ENCODE measurements at regions not wholly inside any gene's neighbourhood (a gene's known extent, or its start where the extent isn't known, plus 50 kb on each side); places are given as distances from the start of the nearest gene placed in this dataset.

- Histone ChIP-seq H2AFZ (ENCODE audit: low read length) (no peak overlapping the region), H3K4me1 (ENCODE audit: insufficient read depth, low read length) (peaks cover 32% of the 10 kb centered on the region), H3K36me3 (ENCODE audit: low read depth, low read length) (no peaks in the 10 kb centered on the region), H3K9me3 (ENCODE audit: low read length) (no peaks in the 10 kb centered on the region), H3K79me2 (ENCODE audit: low read length) (no peaks in the 10 kb centered on the region), H3K4me2 (ENCODE audit: low read length) (no peak overlapping the region), H3K27ac (ENCODE audit: low read length) (no peak overlapping the region), H3K9me2 (replicated peaks; ENCODE audit: low read length) (no peaks in the 10 kb centered on the region), H4K20me1 (ENCODE audit: low read length) (no peaks in the 10 kb centered on the region), H3F3A (ENCODE audit: low read length, unreplicated experiment) (no peaks in the 10 kb centered on the region), H3K9ac (ENCODE audit: low read length) (no peak overlapping the region), H3K4me3 (ENCODE audit: low read length) (no peak overlapping the region), H3K27me3 (ENCODE audit: low read length) (no peaks in the 10 kb centered on the region)
- ATAC-seq (no peak), DNase-seq (no peak)
- ChIA-PET POLR2A (ENCODE audit: unreplicated experiment) (no interaction called here), CTCF (no interaction called here)
- intact Hi-C loops (cut with micrococcal nuclease): loop anchor here (5.0 kb wide), 1 partner anchor 254 kb away; the partner anchor contains the start of gene FN1
- TF ChIP-seq EZH2phosphoT487 (IDR thresholded peaks at IDR 0.05; ENCODE audit: borderline replicate concordance, low read length) (no peak), EZH2 (IDR thresholded peaks at IDR 0.05; ENCODE audit: low read length, unreplicated experiment) (no peak), CTCF (conservative IDR thresholded peaks at IDR 0.05; ENCODE audit: low read depth, low read length) (no peak)
- BruUV-seq (replicated peaks): no TSS peak
These were observed 255.5 kb upstream of the FN1 start for GRCh38 chr2:215691346-215691745.

DNA sequence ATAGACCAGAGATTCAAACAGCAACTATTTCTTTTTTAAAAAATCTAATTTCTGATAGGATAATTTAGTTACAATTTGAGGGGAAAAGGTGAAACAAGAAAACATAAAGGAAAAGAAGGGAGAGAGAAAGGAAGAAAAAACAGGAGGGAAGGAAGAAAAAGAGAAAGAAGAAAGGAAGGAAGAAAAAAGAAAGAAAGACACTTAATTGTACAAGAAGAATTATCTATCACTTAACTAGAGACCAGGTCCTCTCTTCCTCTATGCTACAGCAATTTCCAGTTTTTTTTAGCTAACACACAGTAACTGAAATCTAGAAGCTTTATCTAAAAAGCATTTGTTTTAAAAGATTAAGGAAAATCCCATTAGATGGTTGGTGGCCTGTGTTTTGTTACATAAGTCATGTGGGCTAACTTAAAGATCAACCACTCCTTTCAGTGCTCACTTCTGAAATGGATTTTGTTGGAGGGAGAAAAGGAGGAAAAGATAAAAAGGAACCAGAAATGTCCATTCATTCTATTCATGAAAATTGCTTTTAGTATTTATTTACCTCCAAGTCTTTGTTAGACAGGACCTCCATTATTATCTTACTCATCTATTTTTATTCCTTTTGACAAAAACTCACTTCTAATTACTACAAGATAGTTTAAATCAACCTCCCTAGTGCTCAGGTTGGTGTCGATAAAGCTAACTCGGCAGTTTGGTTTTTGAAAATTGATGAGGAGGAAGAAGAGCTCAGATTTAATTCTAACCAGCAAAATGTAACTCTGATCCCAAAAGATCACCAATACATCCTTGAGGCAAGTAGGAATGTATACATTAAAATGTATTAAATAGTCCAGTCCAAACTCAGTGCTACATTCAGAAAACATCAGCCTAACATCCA is 251.5 kb upstream of the FN1 start:
- POLR2A ChIA-PET (ENCODE audit: unreplicated experiment): no interaction called here

More for the DNA sequence above, 251.5 kb upstream of the FN1 start:
- peaks cover 19% of the 10 kb centered on the region for H3K4me1 ChIP-seq (ENCODE audit: insufficient read depth, low read length)
- H3K27me3 ChIP-seq (ENCODE audit: low read length): no peaks in the 10 kb centered on the region
- no peak for ATAC-seq
- CTCF ChIA-PET: interaction anchor here (0.6 kb wide), 1 partner anchor 116 kb away, joined by 4 read pairs; no protein-coding TSS in a partner anchor
- BruUV-seq (replicated peaks): no TSS peak
- no peak overlapping the region for H3K4me2 ChIP-seq (ENCODE audit: low read length)
- no peak overlapping the region for H3K4me3 ChIP-seq (ENCODE audit: low read length)
- no peaks in the 10 kb centered on the region for H4K20me1 ChIP-seq (ENCODE audit: low read length)
- H3K27ac ChIP-seq (ENCODE audit: low read length): no peak overlapping the region
- TF ChIP-seq CTCF (conservative IDR thresholded peaks at IDR 0.05; ENCODE audit: low read depth, low read length) (no peak), EZH2 (IDR thresholded peaks at IDR 0.05; ENCODE audit: low read length, unreplicated experiment) (no peak), EZH2phosphoT487 (IDR thresholded peaks at IDR 0.05; ENCODE audit: borderline replicate concordance, low read length) (no peak)
- H2AFZ ChIP-seq (ENCODE audit: low read length): no peak overlapping the region
- no peaks in the 10 kb centered on the region for H3K36me3 ChIP-seq (ENCODE audit: low read depth, low read length)
- no peaks in the 10 kb centered on the region for H3F3A ChIP-seq (ENCODE audit: low read length, unreplicated experiment)
- H3K9me3 ChIP-seq (ENCODE audit: low read length): no peaks in the 10 kb centered on the region
- H3K9ac ChIP-seq (ENCODE audit: low read length): no peak overlapping the region
- intact Hi-C loops (cut with micrococcal nuclease): no loop called here
- H3K9me2 ChIP-seq (replicated peaks; ENCODE audit: low read length): no peaks in the 10 kb centered on the region
- no peak for DNase-seq
- H3K79me2 ChIP-seq (ENCODE audit: low read length): no peaks in the 10 kb centered on the region
